ENCODE measurements at regions not wholly inside any gene's neighbourhood (a gene's known extent, or its start where the extent isn't known, plus 50 kb on each side); places are given as distances from the start of the nearest gene placed in this dataset.
"Not testable (repeated sequence)": the region's sequence is repeated elsewhere in the genome, so short reads cannot be mapped to it uniquely, and the experiment has no call there.

DNA sequence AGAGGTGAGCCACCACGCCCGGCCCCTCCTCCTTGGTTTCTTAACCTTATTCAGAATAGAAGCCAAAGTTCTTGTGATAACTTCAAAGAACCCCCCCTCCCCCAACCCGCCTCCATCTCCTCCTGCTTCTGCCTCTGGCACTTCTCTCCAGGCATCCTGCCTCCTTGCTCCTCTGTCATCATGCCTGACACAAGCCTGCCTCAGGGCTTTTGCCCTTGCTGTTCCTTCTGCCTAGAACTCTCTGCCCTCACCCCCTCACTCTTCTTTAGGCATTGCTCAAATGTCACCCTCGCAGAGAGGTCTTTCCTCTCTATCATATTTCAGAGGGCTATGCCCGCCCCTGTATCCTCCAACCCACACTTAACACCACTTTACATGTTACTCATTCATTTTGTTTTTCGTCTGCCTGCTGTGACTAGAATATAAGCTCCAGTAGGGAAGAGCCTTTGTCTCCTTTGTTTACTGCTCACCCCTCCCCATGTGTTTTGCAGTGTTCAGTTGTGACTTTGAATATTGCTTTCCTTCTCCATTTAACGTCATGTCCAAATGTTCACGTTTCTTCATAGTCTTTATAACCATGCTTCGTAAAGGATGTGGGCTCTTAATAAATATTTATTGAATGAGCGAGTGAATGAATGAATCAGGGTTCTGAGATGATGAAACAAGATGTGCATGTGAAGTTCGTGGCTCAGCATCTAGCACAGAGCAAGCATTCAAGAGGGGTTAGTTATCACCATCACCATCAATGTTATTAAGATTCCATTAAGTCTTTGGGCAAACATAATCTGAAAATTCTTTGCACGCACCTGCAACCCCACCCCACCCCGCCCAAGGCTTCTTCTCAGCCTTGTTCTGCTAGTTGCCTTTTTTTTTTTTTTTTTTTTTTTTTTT lies 186.2 kb upstream of the WSCD1 start:
- Histone ChIP-seq H3K4me1 (ENCODE audit: control insufficient read depth in 2 of 2, insufficient read depth in 2 of 2, low read length in 2 of 2) (no peaks in the 10 kb centered on the region), H3K9me3 (ENCODE audit: control insufficient read depth in 2 of 2, insufficient read depth in 1 of 2, low read length in 1 of 2) (no peaks in the 10 kb centered on the region)
- 85% methylated on average over 13 of the region's 13 CpGs for WGBS

DNA sequence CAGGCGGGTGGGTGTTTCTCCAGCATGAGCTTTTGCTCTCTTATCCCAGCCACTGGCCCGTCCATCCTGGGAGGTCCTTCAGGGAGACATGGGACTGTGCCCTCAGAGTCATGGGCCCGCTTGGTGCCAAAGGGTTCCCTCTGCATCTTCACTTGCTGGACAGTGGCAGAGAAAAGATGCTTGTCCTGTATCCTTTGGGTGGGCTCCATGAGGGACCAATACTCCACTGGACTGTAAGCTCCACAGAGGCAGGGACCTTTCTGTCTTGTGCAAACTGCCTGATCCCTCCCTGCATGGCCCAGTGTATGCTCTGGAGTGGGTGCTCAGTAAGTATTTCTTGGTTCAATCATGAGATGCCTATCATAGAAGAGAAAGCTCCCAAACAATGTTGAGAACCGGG lies 184.8 kb upstream of the WSCD1 start:
- Histone ChIP-seq H3K4me1 (ENCODE audit: control insufficient read depth in 2 of 2, insufficient read depth in 2 of 2, low read length in 2 of 2) (no peaks in the 10 kb centered on the region), H3K4me3 (ENCODE audit: low read length in 2 of 2) (no peak overlapping the region), H3K36me3 (ENCODE audit: control insufficient read depth in 2 of 2, insufficient read depth in 2 of 2, low read length in 1 of 2) (no peaks in the 10 kb centered on the region), H3K27ac (ENCODE audit: low read depth in 1 of 2, low read length in 1 of 2) (no peak overlapping the region), H3K9me3 (ENCODE audit: control insufficient read depth in 2 of 2, insufficient read depth in 1 of 2, low read length in 1 of 2) (no peaks in the 10 kb centered on the region), H3K27me3 (ENCODE audit: control insufficient read depth in 2 of 2, insufficient read depth in 1 of 2, low read length in 1 of 2) (no peaks in the 10 kb centered on the region)
- 94% methylated on average over 4 of the region's 4 CpGs for WGBS
- DNase-seq (ENCODE audit: low read depth in 6 of 9, low spot score in 9 of 9) = no peak

More for the DNA sequence above, 186.2 kb upstream of the WSCD1 start:
- no peaks in the 10 kb centered on the region for H3K36me3 ChIP-seq (ENCODE audit: control insufficient read depth in 2 of 2, insufficient read depth in 2 of 2, low read length in 1 of 2)
- no peaks in the 10 kb centered on the region for H3K27me3 ChIP-seq (ENCODE audit: control insufficient read depth in 2 of 2, insufficient read depth in 1 of 2, low read length in 1 of 2)
- no peak overlapping the region for H3K27ac ChIP-seq (ENCODE audit: low read depth in 1 of 2, low read length in 1 of 2)
- no peak overlapping the region for H3K4me3 ChIP-seq (ENCODE audit: low read length in 2 of 2)
- DNase-seq (ENCODE audit: low read depth in 6 of 9, low spot score in 9 of 9) = no peak

DNA sequence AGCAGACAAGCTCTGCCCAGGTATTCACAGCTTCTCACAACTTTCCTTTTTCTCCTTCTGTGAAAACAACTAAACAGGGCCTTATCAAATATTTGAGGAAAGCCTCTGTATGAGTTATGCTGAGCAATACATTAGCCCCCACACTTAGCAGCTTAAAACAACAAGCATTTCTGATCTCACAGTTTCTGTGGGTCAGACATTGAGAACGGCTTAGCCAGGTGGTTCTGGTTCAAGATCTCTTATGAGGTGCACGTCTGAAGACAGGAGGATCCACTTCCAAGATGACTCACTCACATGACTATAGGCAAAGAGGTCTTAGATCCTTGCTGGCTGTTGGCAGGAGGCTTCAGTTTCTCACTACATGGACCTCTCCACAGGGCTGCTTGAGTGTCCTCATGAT lies 181.4 kb upstream of the WSCD1 start:
- 82% methylated on average over 2 of the region's 2 CpGs for WGBS
- Histone ChIP-seq H3K27ac (ENCODE audit: low read depth in 1 of 2, low read length in 1 of 2) (no peak overlapping the region), H3K4me1 (ENCODE audit: control insufficient read depth in 2 of 2, insufficient read depth in 2 of 2, low read length in 2 of 2) (no peaks in the 10 kb centered on the region), H3K9me3 (ENCODE audit: control insufficient read depth in 2 of 2, insufficient read depth in 1 of 2, low read length in 1 of 2) (no peaks in the 10 kb centered on the region), H3K36me3 (ENCODE audit: control insufficient read depth in 2 of 2, insufficient read depth in 2 of 2, low read length in 1 of 2) (no peaks in the 10 kb centered on the region), H3K4me3 (ENCODE audit: low read length in 2 of 2) (no peak overlapping the region), H3K27me3 (ENCODE audit: control insufficient read depth in 2 of 2, insufficient read depth in 1 of 2, low read length in 1 of 2) (no peaks in the 10 kb centered on the region)
- DNase-seq (ENCODE audit: low read depth in 6 of 9, low spot score in 9 of 9) = no peak

DNA sequence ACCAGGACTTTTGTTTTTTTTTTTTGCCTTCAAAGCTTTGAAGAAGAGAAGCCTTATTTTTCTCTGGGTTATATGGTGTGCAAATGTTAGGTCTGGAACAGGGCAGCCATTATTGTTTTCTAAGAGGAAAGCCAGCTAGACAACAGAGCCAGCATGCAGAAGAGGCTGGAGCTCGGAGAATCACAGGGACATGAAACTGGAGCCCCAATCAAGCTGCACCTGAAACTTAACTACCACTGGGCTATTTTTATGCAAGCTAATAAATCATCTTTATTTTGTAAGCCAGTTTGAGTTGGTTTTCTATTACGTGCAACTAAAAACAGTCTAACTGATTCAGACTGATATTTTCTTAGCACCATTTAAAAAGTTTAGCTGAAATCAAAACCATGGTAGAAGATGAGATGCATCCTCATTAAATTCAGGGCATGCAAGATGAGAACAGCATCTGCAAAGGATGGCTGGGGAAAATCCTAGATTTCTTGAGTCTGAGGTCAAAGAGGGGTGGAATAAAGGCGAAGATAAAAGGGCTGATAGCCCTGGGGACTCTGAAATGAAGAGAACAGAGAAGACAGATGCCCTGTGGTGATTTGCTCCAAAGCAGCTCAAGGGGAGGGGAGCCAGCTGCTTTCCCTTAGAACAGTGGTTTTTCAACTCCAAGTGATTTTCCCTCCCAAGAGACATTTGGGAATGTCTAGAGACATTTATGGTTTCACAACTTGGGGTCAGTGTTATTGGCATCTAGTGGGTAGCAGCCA lies 177.1 kb upstream of the WSCD1 start:
- no peaks in the 10 kb centered on the region for H3K4me1 ChIP-seq (ENCODE audit: control insufficient read depth in 2 of 2, insufficient read depth in 2 of 2, low read length in 2 of 2)
- no peaks in the 10 kb centered on the region for H3K27me3 ChIP-seq (ENCODE audit: control insufficient read depth in 2 of 2, insufficient read depth in 1 of 2, low read length in 1 of 2)
- no peaks in the 10 kb centered on the region for H3K9me3 ChIP-seq (ENCODE audit: control insufficient read depth in 2 of 2, insufficient read depth in 1 of 2, low read length in 1 of 2)
- no peak overlapping the region for H3K4me3 ChIP-seq (ENCODE audit: low read length in 2 of 2)
- no peak for DNase-seq (ENCODE audit: low read depth in 6 of 9, low spot score in 9 of 9)
- no peaks in the 10 kb centered on the region for H3K36me3 ChIP-seq (ENCODE audit: control insufficient read depth in 2 of 2, insufficient read depth in 2 of 2, low read length in 1 of 2)
- no peak overlapping the region for H3K27ac ChIP-seq (ENCODE audit: low read depth in 1 of 2, low read length in 1 of 2)
- 52% methylated on average over 3 of the region's 3 CpGs for WGBS

DNA sequence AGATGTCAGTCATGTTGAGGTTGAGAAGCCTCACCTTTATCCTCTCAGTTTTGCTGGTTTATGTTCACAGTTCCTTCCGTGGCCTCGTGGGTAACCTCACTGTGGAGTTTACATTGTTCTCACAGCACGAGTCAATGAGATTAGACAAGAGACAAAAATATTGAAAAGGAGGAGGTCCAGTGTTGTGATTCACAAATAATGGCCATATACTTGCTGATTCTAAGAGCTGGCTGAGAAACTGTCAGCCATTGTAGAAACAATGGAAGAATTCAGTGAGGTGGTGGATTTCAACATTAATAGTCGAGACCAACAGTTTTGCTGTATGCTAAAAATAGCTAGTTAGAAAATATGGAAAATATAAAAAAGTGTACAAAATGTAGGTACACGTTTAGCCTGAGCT lies 176.4 kb upstream of the WSCD1 start:
- WGBS = 63% methylated on average over 5 of the region's 5 CpGs
- no peak overlapping the region for H3K4me3 ChIP-seq (ENCODE audit: low read length in 2 of 2)
- H3K9me3 ChIP-seq (ENCODE audit: control insufficient read depth in 2 of 2, insufficient read depth in 1 of 2, low read length in 1 of 2) = no peaks in the 10 kb centered on the region
- H3K4me1 ChIP-seq (ENCODE audit: control insufficient read depth in 2 of 2, insufficient read depth in 2 of 2, low read length in 2 of 2) = no peaks in the 10 kb centered on the region
- no peak for DNase-seq (ENCODE audit: low read depth in 6 of 9, low spot score in 9 of 9)
- no peaks in the 10 kb centered on the region for H3K27me3 ChIP-seq (ENCODE audit: control insufficient read depth in 2 of 2, insufficient read depth in 1 of 2, low read length in 1 of 2)
- H3K36me3 ChIP-seq (ENCODE audit: control insufficient read depth in 2 of 2, insufficient read depth in 2 of 2, low read length in 1 of 2) = no peaks in the 10 kb centered on the region
- H3K27ac ChIP-seq (ENCODE audit: low read depth in 1 of 2, low read length in 1 of 2) = no peak overlapping the region

DNA sequence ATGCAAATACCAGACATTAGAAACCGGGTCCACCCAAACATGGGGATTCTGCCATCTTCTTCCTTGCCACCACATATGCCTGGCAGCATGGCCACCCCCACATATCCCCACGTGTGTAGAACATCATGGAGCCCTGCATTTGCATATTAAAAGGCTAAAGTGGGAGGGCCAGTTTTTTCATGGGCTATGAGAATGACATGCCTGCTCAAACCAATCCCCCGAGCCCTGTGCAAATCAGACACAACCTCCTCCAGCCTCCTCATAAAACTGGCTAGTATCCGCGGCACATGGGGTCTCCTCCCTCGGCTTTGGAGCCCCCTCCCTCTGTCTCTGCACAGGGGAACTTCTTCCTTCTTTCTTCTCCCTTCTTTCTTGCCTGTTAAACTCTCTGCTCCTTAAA lies 174.9 kb upstream of the WSCD1 start:
- H3K27me3 ChIP-seq (ENCODE audit: control insufficient read depth in 2 of 2, insufficient read depth in 1 of 2, low read length in 1 of 2) = no peaks in the 10 kb centered on the region
- no peaks in the 10 kb centered on the region for H3K9me3 ChIP-seq (ENCODE audit: control insufficient read depth in 2 of 2, insufficient read depth in 1 of 2, low read length in 1 of 2)
- no peaks in the 10 kb centered on the region for H3K36me3 ChIP-seq (ENCODE audit: control insufficient read depth in 2 of 2, insufficient read depth in 2 of 2, low read length in 1 of 2)
- WGBS = 78% methylated on average over 6 of the region's 6 CpGs
- H3K4me3 ChIP-seq (ENCODE audit: low read length in 2 of 2) = no peak overlapping the region
- H3K4me1 ChIP-seq (ENCODE audit: control insufficient read depth in 2 of 2, insufficient read depth in 2 of 2, low read length in 2 of 2) = no peaks in the 10 kb centered on the region
- no peak for DNase-seq (ENCODE audit: low read depth in 6 of 9, low spot score in 9 of 9)
- no peak overlapping the region for H3K27ac ChIP-seq (ENCODE audit: low read depth in 1 of 2, low read length in 1 of 2)

DNA sequence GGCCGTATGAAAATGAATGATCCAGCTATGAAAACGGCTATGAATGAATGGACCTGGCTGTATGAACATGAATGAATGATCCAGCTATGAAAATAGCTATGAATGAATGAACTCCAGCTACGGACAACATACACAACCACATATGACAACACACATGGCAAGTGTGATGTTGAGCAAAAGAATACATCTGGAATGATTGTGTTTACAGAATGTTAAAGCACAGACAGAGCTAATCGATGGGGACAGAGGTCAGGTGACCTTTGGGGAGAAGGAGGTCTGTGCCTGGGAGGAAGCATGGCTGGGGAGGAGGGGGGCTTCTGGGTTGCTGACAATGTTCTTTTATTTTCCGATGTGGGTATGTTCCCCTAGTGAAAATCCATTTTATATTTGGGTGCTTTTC lies 174.0 kb upstream of the WSCD1 start:
- DNase-seq (ENCODE audit: low read depth in 6 of 9, low spot score in 9 of 9) = no peak
- WGBS = 87% methylated on average over 5 of the region's 5 CpGs
- H3K27me3 ChIP-seq (ENCODE audit: control insufficient read depth in 2 of 2, insufficient read depth in 1 of 2, low read length in 1 of 2) = no peaks in the 10 kb centered on the region

DNA sequence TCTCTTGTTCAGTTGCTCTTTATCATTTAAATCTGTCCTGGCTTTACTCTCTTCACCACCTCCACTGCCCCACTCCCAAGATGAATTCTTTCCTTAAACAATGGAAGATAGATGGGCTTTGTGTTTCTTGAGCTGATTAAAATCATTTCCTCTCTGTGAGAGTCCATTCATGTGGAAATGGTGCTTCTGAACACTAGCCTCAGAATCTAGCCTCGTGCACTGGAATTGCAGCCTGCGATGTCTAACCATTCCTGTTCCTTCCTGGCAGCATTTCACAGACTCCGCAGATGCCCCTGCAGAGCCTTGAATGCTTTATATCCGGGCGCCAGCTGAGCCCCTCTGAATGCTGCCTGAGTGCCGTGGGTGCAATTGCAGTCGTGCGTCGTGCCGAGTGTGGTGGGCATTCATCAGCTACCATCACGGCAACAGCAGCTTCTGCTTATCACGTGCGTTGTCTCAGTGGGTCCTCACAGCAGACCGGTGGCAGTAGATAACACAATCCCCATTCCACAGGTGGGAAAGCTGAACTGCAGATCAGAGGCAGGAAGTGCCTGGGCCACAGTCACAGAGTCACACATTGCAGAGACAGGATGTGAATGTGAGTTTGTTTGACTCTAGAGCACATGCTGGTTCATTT lies 172.8 kb upstream of the WSCD1 start:
- Histone ChIP-seq H3K27me3 (ENCODE audit: control insufficient read depth in 2 of 2, insufficient read depth in 1 of 2, low read length in 1 of 2) (no peaks in the 10 kb centered on the region), H3K4me1 (ENCODE audit: control insufficient read depth in 2 of 2, insufficient read depth in 2 of 2, low read length in 2 of 2) (no peaks in the 10 kb centered on the region), H3K9me3 (ENCODE audit: control insufficient read depth in 2 of 2, insufficient read depth in 1 of 2, low read length in 1 of 2) (no peaks in the 10 kb centered on the region), H3K36me3 (ENCODE audit: control insufficient read depth in 2 of 2, insufficient read depth in 2 of 2, low read length in 1 of 2) (no peaks in the 10 kb centered on the region), H3K4me3 (ENCODE audit: low read length in 2 of 2) (no peak overlapping the region), H3K27ac (ENCODE audit: low read depth in 1 of 2, low read length in 1 of 2) (no peak overlapping the region)
- WGBS = 6% methylated on average over 14 of the region's 14 CpGs
- DNase-seq (ENCODE audit: low read depth in 6 of 9, low spot score in 9 of 9) = no peak

More for the DNA sequence above, 174.0 kb upstream of the WSCD1 start:
- Histone ChIP-seq H3K4me1 (ENCODE audit: control insufficient read depth in 2 of 2, insufficient read depth in 2 of 2, low read length in 2 of 2) (no peaks in the 10 kb centered on the region), H3K9me3 (ENCODE audit: control insufficient read depth in 2 of 2, insufficient read depth in 1 of 2, low read length in 1 of 2) (no peaks in the 10 kb centered on the region), H3K27ac (ENCODE audit: low read depth in 1 of 2, low read length in 1 of 2) (no peak overlapping the region), H3K4me3 (ENCODE audit: low read length in 2 of 2) (no peak overlapping the region), H3K36me3 (ENCODE audit: control insufficient read depth in 2 of 2, insufficient read depth in 2 of 2, low read length in 1 of 2) (no peaks in the 10 kb centered on the region)

DNA sequence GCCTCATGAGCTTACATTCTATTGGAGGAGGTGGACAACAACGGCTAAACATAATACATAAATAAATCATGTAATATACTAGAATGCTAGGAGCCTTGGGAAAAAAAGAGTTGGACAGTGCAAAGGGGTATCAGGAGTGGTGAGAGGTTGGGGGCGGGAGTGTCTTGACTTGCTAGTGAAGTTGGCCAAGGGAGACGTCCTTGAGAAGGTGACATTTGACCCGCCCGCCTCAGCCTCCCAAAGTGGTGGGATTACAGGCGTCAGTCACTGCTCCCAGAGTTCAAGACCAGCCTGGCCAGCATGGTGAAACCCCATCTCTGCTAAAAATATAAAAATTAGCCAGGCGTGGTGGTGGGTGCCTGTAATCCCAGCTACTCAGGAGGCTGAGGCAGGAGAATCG lies 172.2 kb upstream of the WSCD1 start:
- not testable (repeated sequence) for H3K4me1 ChIP-seq (ENCODE audit: control insufficient read depth in 2 of 2, insufficient read depth in 2 of 2, low read length in 2 of 2); H3K36me3 ChIP-seq (ENCODE audit: control insufficient read depth in 2 of 2, insufficient read depth in 2 of 2, low read length in 1 of 2); H3K27ac ChIP-seq (ENCODE audit: low read depth in 1 of 2, low read length in 1 of 2); DNase-seq (ENCODE audit: low read depth in 6 of 9, low spot score in 9 of 9); H3K4me3 ChIP-seq (ENCODE audit: low read length in 2 of 2); H3K9me3 ChIP-seq (ENCODE audit: control insufficient read depth in 2 of 2, insufficient read depth in 1 of 2, low read length in 1 of 2); H3K27me3 ChIP-seq (ENCODE audit: control insufficient read depth in 2 of 2, insufficient read depth in 1 of 2, low read length in 1 of 2)
- WGBS = 88% methylated on average over 8 of the region's 8 CpGs
